ENCODE measurements at regions not wholly inside any gene's neighbourhood (a gene's known extent, or its start where the extent isn't known, plus 50 kb on each side); places are given as distances from the start of the nearest gene placed in this dataset.
A peak's percentile ranks its signal among the peaks of the same experiment; 100 is the strongest.

GRCh38 chr4:96352051-96352517 is 512.2 kb downstream of the PDHA2 start:
- TF ChIP-seq, protein P1, sequence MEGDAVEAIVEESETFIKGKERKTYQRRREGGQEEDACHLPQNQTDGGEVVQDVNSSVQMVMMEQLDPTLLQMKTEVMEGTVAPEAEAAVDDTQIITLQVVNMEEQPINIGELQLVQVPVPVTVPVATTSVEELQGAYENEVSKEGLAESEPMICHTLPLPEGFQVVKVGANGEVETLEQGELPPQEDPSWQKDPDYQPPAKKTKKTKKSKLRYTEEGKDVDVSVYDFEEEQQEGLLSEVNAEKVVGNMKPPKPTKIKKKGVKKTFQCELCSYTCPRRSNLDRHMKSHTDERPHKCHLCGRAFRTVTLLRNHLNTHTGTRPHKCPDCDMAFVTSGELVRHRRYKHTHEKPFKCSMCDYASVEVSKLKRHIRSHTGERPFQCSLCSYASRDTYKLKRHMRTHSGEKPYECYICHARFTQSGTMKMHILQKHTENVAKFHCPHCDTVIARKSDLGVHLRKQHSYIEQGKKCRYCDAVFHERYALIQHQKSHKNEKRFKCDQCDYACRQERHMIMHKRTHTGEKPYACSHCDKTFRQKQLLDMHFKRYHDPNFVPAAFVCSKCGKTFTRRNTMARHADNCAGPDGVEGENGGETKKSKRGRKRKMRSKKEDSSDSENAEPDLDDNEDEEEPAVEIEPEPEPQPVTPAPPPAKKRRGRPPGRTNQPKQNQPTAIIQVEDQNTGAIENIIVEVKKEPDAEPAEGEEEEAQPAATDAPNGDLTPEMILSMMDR (IDR thresholded peaks at IDR 0.05), result peak in 8 of 12 donors; percentile 13 to 46 (median 30)
- TF ChIP-seq POLR2A (IDR thresholded peaks at IDR 0.05), result no peak
